DND-41 (cell line): ENCODE measurements at regions not wholly inside any gene's neighbourhood (a gene's known extent, or its start where the extent isn't known, plus 50 kb on each side); places are given as distances from the start of the nearest gene placed in this dataset.

Experiments used
- EZH2 ChIP-seq: IDR thresholded peaks from 3 replicates; pipeline ENCODE4 v1.6.1; 2012; ENCODE audit warnings: borderline replicate concordance, low read depth, mild to moderate bottlenecking, moderate library complexity, low read length, inconsistent platforms; ENCODE audit not compliant: severe bottlenecking
- TF ChIP-seq, protein P1 (sequence below): IDR thresholded peaks from 2 replicates; pipeline ENCODE4 v1.5.1; 2012; ENCODE audit warnings: borderline replicate concordance, low read length, moderate library complexity, mild to moderate bottlenecking; ENCODE audit not compliant: poor library complexity, severe bottlenecking; ENCODE audit errors: extremely low read depth

DNA sequence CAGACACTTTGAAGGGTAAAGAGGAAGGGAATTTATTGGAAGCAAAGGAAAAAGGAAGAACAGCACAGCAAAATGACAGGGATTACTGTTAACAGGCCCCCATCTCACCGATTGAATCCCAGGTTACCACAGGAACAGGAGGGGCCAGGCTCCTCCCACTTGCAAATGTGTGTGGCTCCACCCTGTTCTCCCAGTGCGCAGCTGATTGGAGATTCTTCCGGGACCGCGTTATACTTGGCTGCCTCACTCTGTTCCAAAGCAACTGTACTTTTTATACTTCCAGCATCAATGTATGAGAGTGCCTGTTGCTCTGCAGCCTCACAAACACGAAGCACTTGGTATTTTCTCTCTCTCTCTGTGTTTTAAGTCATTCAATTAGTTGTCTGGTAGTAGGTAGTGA lies 273.6 kb upstream of the MDGA2 start:
- TF ChIP-seq, protein P1, sequence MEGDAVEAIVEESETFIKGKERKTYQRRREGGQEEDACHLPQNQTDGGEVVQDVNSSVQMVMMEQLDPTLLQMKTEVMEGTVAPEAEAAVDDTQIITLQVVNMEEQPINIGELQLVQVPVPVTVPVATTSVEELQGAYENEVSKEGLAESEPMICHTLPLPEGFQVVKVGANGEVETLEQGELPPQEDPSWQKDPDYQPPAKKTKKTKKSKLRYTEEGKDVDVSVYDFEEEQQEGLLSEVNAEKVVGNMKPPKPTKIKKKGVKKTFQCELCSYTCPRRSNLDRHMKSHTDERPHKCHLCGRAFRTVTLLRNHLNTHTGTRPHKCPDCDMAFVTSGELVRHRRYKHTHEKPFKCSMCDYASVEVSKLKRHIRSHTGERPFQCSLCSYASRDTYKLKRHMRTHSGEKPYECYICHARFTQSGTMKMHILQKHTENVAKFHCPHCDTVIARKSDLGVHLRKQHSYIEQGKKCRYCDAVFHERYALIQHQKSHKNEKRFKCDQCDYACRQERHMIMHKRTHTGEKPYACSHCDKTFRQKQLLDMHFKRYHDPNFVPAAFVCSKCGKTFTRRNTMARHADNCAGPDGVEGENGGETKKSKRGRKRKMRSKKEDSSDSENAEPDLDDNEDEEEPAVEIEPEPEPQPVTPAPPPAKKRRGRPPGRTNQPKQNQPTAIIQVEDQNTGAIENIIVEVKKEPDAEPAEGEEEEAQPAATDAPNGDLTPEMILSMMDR = no peak
- TF ChIP-seq EZH2 = no peak
